NCI-H2196 treated with DMSO at 0.1 percent for 48 hours (cell line): ENCODE measurements at regions not wholly inside any gene's neighbourhood (a gene's known extent, or its start where the extent isn't known, plus 50 kb on each side); places are given as distances from the start of the nearest gene placed in this dataset.

Experiments
- DNase-seq: peaks from one replicate; lab custom pipeline; 2025; ENCODE audit not compliant: unreplicated experiment; lab: John Stamatoyannopoulos, UW

DNA sequence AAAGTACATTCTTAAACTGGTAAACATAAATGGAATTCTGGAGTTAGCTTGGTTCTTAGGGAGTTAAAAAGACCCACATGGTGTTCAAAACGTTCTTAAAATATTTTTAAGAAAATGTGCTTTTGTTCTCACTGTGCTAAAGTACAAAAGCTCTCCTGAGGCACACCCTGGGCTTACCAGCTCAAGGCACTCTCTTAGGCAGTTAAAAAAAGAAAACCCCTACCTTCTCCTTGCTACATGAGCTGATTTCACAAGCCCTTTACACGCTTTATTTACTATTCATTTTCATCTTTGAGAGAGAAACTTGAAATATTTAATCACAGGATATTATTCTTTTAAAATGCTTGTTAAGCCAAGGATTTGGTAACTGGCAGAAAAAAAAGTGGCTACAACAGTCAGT lies 723.3 kb upstream of the GRAMD2B start:
- no peak for DNase-seq

DNA sequence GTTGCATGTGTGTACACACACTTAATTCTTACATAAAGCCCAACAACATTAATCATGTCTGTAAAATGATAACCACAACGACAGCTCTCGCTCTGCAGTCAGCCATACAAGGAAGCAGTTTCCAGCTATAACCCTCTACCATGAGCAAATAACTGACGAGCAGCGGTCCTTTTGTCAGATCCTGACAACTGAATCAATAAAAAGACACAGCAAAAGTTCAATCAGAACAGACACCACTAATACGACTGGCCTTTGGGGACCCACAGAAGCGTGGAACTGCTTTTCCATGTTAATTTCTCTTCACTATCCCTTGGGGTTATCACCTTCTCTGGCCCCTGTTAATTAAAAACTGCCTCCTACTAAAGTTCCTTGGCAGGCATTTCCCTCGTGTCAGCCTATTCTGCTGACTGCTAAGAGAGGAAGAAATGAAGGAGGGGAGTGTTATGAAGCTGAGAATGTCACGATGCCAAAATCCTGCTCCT lies 722.8 kb upstream of the GRAMD2B start:
- DNase-seq, result peak; percentile 45

DNA sequence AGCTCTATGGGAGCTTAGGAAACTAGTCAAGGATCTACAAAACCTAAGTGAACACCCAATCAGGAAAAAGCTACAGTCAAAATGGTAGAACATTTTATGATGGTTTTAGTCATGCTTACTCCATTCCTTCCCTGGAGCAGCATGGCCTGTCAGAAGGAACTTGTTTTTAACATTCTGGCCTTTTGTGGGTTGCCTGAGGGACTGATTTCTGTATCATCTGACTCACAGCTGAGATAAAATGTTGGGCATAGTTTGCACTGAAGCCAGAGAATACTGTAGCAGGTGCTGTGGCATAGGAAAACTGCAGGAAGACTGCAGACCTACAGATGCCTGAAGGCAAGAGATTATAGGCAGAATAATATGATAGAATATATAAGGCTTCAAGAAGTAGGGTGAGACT lies 719.6 kb upstream of the GRAMD2B start:
- DNase-seq, result no peak

DNA sequence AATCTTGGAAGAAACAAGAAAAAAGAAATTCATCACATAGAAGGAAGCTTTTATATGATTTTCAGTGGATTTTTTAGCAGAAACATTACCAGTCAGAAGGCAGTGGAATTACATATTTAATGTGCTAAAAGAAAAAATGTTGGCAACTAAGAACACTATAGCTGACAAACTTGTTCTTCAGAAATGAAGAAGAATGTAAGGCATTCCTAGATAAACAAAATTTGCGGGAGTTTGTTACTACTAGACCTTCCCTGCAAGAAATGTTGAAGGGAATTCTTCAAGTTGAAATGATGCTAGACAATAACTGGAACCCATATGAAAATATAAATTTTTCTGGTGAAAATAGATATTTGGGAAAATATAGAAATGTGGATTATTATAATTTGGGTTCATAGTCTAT lies 718.3 kb upstream of the GRAMD2B start:
- DNase-seq, result no peak

DNA sequence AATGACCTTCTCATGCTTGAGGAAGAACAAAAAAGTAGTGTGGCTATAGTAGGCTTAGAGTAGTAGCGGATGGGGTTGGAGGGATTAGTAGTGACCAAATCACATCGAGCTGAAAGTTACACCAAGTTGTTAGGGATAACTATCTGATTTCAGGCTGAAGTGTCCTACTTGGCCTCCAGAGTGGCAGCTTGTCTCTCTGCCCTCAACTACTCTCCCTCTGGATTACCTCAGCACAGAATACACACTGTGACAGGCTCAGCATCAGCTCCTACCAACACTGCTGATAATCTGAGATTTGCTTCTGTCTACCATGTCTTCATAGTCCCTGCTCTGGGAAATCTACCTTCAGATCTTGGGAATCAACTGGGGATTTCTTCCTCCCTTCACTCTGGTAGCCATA lies 714.6 kb upstream of the GRAMD2B start:
- no peak for DNase-seq

DNA sequence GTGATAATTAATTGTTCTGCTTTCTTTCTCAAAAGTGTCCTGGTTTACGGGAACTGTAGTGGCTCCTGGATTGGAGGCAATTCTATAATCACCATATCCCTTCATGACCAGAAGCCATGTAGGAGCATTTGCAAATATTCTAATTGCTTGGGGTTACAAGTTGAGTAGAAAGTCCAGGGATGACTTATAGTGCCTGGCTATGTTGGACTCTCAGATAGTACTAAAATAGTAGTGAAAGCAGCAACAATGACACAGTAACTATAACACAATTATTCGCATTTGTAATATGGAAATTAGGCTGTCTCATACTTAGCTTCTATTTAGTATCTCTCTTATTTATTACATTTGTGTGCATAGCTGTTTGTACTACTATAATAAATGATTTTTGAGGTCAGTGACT lies 712.5 kb upstream of the GRAMD2B start:
- DNase-seq, result no peak

DNA sequence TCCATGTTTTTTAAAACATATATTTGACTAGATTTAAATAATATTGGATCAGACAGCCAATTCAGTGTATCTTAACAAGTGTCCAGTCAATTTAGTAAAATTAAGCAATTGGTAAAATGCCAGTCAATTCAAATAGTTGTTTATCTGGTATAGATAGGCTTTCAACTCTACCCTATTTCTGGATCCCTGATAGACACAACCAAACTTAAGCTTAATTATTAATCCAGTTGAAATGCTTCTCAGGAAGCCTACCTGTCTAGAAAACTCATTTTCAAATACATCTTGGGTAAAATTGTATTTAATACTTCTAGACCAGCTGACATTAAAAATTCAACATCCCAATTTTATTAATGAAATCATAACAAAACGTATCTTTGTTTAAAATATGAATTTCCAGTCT lies 710.8 kb upstream of the GRAMD2B start:
- DNase-seq, result no peak

DNA sequence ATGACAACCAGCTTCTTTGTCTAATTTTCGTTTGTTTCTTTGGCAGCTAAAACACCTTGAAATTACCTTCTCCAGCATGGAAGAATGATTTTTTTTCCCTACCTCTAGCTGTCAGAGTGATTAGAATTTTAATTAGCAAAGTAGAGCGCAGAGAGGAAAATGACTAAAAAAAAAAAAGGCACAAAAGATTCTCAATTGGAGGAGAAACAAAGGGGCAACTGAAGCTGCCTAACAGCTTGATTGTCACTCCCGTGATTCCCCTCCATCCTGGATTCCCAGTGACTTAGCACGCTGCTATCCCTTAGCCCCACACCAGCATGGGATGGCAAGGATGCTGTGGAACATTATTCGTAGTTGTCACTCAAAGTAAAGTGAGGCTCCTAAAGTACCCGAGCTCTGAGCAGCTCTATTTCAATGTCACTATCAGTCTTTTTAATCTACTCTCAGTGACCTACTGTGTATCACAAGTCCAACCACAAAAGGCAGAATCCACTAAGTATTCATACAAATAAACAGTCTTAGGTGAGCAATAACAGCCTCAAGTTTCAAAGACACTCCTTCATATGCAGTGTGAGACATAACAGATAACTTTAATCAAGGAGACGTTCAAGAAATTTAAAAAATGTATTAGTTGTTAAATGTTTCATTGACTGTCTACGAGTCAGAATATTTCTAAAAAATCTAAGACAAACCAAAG lies 710.0 kb upstream of the GRAMD2B start:
- no peak for DNase-seq

DNA sequence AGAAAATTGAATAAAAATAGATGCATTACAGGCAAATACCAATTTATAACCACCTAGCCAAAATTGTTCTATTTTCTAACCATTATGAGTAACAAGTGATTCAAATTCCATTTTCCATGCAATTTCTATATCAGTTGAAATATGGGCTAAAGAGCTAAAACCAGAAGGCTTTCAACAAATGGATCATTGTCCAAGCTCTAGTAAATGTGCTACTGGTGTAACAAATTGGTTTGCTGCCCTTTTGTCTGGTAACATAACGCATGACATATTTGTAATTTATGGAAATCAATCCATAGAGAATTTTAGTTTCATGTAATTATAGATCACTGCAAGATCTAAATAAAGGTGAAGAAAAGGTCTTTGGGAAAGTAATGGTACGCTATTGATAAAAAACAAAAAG lies 708.0 kb upstream of the GRAMD2B start:
- DNase-seq, result no peak

DNA sequence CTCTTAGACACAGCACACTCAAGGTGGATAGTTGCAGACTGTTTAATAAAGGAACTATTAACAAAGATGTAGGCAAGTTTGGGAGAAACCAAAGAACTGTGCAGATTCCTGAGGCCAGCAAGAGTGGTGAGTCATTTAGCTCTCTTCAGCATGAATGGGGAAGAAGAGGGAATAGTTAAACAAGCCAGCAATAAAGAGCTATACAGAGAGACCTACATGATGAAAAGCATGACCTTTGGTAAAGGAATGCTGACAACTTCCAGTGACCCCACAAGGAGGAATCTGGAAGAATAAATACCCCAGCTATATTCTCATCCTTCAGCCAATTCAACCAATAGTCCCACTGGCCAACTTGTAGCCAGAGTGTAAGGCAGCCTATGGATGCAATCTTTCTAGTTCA lies 706.0 kb upstream of the GRAMD2B start:
- DNase-seq, result no peak

DNA sequence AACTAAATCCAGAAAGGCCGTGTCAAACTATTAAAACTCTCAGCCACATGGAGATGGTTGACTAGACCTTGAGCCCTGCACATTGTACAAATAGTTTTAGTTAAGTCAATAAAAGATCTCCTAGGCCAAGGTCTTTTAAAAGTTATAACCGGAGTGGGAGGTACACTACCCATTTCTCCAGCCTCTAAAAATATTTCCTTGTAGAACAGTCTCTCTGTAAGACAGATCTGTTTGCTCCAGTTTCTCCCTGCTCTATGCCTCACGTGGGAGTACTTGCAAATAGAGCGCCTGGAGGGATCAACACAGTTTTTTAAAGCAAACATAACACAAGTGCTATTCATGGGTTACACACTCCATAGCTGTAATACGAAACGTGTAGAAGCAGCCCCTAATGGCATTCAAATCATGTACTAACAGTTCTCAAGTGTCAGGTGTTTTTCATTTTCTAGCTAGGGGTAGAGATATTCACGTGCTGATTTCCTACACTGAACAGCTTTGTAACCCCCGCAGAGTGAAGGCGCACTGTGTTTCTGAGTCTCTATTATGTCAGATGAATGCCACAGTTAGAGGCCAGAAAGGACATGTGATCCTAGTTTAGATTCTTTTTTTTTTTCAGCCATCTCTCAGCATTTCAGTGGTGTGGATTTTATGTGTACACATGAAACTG lies 703.4 kb upstream of the GRAMD2B start:
- DNase-seq, result peak; percentile 87

DNA sequence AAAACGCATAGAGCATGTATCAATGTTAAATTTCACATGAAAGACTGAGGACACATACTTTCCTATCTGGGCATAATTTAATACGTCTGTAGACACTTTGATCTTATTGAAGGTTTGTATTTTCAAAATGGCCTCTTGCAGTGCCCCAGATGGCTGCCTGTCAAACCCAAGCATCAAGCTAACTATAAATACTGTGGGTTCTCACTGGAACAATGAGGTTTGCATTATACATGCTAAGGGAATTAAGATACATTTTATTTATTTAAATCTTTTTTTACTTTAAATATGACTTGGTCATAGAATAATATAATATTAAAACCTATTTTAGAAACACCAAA lies 702.9 kb upstream of the GRAMD2B start:
- DNase-seq, result no peak

DNA sequence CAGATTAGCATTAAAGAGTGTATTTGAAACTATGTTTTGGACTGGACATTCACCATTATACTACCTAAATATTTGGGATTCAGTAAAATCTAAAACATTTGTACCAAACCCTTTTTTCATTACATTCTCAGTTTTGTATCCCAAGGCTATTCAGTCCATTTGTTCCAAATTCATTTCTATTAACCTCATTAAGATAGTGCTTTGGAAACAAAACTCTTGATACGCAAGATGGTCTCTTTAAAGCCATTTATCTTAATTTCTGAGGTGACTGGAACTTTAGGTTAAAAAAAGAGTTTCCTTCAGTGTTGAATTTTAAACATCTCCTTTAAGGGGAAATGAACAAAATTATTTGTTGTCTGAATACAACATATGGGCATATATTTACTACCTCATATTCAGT lies 702.5 kb upstream of the GRAMD2B start:
- DNase-seq, result no peak

DNA sequence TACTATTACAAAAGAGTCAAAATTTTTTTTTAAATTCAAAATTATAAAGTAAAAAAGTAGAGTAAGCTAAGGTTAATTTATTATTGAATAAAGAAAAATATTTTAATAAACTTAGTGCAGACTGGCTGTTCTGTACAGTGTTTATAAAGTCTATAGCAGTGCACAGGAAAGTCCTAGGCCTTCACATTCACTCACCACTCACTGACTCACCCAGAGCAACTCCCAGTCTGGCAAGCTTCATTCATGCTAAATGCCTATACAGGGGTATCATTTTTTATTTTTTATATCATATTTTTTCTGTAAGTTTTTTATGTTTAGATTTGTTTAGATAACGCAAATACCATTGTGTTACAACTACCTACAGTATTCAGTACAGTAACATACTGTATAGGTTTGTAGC lies 700.7 kb upstream of the GRAMD2B start:
- DNase-seq, result no peak

DNA sequence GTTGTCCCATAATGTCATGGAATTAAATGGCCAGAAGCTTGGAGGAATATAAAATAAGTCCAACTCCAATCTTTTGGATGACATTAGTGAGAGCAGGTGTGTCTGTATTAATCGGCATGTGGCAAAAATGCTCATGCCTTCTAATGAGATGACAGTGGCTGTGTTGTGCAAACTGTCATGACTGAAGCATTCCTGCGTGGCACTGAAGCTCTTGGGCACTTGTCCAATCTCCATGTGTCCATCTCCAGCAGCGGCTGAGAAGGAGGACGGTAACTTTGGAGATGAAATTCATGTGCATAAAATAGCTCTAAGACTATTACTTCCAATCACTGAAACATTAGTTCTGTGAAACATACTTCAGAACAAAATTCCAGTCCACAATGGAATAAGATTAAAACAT lies 697.5 kb upstream of the GRAMD2B start:
- no peak for DNase-seq

DNA sequence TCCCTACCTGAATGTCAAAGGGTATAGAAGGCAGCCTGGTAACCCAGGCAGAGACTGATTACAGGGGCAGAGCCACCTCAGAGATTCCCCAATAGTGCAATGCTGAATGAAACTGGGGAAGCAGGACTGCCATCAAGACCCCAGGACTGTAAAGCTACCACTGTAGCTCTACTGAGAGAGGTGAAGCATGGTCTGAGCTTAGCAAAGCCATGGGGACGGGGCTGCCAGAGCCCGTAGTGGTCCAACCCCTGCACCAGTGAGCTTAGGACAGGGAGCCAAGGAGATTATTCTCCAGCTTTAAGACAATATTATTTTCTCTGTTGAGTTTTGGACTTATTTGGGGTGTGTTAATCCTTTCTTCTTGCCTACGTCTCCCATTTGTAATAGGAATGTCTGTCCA lies 679.3 kb upstream of the GRAMD2B start:
- DNase-seq, result no peak

DNA sequence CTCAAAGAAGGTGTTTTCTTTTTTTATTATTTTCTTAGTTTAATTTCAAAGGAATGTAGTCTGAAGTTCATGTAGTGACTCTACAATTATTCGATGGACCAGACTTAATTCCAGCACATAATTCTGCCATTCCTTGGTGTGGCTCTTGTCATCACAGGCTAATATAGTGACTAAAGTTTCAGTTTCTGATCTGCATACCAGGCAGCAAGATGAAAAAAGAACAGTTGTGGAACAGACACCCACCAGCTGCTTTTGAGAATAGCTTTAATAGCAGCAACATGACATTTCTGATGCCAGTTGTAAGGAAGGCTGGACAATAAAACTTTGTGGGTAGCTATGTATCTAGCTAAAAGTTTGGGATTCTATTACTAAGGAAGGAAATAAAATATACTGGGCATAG lies 676.3 kb upstream of the GRAMD2B start:
- DNase-seq, result no peak

DNA sequence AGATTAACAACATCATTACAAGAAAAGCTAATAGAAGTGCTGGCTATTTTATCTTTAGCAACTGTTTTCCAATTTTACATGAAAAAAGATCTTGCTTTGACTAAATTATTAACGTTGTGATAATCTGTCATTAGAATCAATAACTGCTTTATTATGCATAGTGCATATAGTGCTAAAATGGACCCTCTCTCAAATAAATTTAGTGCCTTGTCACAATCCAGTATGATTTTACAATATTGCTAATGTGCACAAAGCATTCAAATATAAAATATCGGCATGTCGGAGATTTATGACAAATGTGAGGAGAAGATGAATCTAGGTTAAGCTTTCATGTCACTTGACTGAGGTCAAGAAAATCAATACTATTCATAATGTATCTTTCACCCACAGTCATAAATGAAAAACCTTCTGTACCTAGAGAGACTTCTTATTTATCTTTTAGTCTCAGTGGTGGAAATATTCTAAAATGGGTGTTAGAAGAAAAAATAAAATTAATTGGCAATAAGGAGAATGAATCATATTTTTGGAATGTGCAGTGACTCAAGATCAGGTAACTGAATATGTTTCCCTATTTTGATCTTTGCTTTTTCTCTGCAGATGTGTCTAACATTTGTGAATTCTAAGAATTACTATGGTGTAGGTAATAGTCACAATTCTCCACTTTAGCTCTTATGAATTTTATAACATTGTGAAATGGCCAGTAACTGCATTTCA lies 672.9 kb upstream of the GRAMD2B start:
- no peak for DNase-seq

DNA sequence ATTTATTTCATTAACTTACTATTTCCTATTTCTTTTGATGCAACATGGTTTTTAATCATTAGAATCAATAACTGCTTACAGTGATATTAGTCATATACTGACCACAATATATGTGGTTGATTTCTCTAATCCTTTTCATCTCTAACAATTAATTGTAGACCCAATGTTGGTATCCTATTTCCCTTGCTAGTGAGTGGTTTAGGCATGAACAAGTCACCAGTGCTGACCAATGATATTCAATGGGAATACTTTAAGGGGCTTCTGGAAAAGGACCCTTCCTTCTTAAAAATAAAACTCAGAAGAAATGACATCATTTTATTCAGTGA lies 672.4 kb upstream of the GRAMD2B start:
- DNase-seq, result no peak

DNA sequence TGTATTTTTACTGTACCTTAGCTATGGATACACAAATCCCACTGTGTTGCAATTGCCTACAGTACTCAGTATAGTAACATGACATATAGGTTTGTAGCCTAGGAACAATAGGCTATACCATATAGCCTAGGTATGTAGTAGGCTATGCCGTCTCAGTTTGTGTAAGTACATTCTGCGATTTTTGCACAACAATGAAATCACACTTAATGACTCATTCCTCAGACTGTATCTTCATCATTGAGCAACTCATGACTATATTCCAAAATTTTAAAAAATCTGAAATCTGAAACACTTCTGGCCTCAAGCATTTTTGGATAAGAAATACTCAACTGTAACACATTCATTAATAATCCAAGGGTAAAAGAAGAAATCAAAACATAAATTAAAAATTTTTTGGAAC lies 666.8 kb upstream of the GRAMD2B start:
- no peak for DNase-seq

DNA sequence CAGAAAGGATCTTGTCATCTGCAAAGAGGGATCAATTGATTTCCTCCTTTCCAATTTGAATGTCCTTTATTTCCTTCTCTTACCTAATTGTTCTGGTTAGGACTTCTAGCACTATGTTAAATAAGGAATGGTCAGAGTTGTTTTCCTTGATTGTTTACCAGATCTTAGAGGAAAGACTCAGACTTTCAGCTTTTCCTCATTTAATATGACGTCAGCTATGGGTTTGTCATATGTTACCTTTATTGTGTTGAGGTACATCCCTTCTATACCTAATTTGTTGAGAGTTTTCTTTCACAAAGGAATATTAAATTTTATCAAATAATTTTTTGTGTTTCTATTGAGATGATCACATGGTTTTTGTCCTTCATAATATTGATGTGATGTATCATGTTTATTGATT lies 656.5 kb upstream of the GRAMD2B start:
- DNase-seq, result no peak

DNA sequence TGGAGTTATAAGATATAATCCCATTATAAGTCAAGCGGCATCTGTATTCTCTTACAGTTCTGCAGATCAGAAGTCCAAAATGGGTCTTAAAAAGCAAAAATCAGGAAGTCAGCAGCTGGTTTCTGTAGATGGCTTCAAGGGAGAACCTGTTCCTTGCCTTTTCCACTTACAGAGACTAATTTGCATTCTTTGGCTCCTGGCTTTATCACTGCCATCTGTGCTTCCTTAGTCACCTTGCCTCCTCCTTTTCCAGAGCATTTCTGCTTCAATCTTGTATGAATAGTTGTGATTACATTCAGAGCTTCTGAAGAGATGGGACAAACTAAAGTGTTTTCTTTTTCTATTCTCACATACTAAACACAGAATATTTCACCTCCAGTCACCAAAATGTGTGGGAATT lies 647.3 kb upstream of the GRAMD2B start:
- no peak for DNase-seq
